Peyer's patch (tissue), 4 donors: ENCODE measurements at regions not wholly inside any gene's neighbourhood (a gene's known extent, or its start where the extent isn't known, plus 50 kb on each side); places are given as distances from the start of the nearest gene placed in this dataset.

ENCODE experiments used
- POLR2A ChIP-seq, 2 donors: fragments of 450-650 bp; IDR thresholded peaks; one replicate each; pipeline ENCODE4 v1.5.1; 2017; ENCODE audit warnings: antibody characterized with exemption in 2 of 2, mild to moderate bottlenecking in 2 of 2, moderate library complexity in 2 of 2
- TF ChIP-seq, protein P1 (sequence below), 6 experiments: fragments of 450-650 bp in 4 of 6; fragments of 200-600 bp in 2 of 6; sonication (generic) in 1 of 6; IDR thresholded peaks; one replicate each; pipeline ENCODE4 v1.5.1; 2017 to 2019; ENCODE audit warnings: antibody characterized with exemption in 6 of 6, mild to moderate bottlenecking in 3 of 6, moderate library complexity in 1 of 6

DNA sequence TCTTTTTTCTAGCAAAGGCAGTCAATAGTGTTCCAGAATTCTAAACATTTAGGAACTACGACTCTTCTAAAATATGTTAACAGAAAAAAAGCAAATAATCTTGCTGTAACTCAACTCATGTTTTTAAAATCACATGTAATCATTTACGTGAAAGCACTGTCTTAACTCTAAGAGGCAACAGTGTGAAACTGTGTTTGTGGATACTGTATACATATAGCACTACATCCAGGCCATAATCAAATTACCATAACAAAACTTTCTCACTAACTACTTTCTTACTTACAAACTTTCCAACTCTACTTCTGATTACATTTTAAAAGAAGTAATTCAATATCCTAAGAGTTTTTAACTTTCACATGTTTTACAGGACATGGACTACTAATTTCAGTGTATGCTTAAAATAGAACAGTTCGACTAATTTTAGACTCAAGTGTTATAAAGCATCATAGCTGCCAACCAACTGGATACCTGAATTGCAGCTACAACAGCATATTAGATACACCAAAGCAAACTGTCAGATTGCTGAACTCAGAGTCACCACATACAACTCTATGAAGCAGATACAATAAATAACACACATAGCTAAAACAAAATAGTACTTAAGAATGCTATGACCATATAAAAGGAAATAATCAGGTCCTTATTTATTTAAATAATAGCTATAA is 121.6 kb upstream of the BEND6 start:
- TF ChIP-seq, protein P1, sequence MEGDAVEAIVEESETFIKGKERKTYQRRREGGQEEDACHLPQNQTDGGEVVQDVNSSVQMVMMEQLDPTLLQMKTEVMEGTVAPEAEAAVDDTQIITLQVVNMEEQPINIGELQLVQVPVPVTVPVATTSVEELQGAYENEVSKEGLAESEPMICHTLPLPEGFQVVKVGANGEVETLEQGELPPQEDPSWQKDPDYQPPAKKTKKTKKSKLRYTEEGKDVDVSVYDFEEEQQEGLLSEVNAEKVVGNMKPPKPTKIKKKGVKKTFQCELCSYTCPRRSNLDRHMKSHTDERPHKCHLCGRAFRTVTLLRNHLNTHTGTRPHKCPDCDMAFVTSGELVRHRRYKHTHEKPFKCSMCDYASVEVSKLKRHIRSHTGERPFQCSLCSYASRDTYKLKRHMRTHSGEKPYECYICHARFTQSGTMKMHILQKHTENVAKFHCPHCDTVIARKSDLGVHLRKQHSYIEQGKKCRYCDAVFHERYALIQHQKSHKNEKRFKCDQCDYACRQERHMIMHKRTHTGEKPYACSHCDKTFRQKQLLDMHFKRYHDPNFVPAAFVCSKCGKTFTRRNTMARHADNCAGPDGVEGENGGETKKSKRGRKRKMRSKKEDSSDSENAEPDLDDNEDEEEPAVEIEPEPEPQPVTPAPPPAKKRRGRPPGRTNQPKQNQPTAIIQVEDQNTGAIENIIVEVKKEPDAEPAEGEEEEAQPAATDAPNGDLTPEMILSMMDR (IDR thresholded peaks at IDR 0.05): no peak
- TF ChIP-seq POLR2A (IDR thresholded peaks at IDR 0.05): no peak
